T-helper 2 cell treated with Interferon-gamma antibody and Interleukin-4, amounts not matched to agents 100 ng/mL and 5 ng/mL, for 36 hours (primary cell): ENCODE measurements at regions not wholly inside any gene's neighbourhood (a gene's known extent, or its start where the extent isn't known, plus 50 kb on each side); places are given as distances from the start of the nearest gene placed in this dataset.
"Not testable (repeated sequence)": the region's sequence is repeated elsewhere in the genome, so short reads cannot be mapped to it uniquely, and the experiment has no call there.

ENCODE experiments used
- intact Hi-C: fragments of 100-400 bp; cut with micrococcal nuclease; formaldehyde crosslinking; loops from one replicate; pipeline ENCODE4 v1.15.1; 2023

DNA sequence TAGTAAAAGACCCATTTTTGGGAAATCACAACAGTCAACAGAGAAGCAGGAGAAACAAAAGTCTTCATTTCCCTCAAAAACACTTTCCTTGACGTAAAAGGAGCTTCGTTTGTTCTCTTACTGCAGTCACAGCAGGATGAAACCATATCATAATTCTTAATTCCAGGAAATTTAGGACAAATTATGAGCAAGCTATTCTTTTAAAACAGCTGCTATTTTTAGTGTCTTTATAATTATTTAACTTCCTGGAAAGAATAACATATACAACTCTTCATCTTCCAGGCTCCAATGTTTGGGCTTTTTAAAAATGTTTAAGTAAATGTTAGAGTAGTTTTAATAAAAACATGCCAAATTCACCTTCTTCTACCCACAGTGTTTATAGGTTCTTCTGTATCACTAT is 563.5 kb downstream of the LTN1 start:
- intact Hi-C loops = no loop called here

DNA sequence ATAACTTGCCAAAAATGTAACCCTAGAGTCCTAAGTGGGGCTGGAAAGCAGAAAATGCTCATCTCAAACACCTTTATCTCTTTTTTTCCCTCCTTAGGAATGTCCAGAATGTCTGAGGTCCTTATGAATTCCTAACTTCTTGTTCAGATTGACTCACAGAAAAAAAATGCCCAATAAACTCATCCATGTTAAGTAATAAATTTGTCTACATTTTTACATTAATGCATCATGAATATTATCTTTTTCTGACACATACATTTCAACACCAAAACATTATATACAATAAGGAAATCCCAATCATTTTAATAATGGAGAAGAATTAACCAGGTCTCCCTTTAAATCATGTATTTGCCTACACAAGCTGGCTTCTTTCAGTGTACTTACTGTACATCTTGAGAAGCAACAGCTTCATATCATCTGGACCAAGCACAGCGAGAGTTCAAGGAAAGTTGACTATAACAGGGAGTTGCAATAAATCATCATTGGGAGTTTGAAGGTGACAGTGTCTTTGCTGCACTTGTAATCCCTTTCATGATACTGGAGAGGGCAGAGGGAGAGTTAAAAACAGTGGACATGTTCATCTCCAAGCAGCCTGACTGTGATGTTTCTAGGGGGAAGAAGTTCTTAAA is 565.2 kb downstream of the LTN1 start:
- intact Hi-C loops = no loop called here

DNA sequence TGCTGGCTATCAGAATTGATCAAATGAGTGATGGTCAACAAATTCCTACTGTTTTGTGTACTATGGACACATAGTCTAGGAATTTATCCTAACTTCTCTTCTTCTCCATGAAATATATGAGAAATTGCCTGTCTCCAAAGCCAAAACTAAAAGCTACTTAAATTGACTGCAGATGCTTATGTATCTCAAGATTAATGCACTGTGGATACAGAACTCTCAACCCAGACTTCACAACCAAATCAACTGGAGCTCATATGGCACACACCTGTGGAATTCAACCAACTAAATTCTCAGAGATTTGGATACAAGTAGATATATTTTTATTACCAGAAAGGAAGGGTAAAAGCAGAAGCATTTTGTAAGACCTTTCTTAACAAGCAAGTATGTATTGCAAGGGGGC is 566.1 kb downstream of the LTN1 start:
- intact Hi-C loops = no loop called here

DNA sequence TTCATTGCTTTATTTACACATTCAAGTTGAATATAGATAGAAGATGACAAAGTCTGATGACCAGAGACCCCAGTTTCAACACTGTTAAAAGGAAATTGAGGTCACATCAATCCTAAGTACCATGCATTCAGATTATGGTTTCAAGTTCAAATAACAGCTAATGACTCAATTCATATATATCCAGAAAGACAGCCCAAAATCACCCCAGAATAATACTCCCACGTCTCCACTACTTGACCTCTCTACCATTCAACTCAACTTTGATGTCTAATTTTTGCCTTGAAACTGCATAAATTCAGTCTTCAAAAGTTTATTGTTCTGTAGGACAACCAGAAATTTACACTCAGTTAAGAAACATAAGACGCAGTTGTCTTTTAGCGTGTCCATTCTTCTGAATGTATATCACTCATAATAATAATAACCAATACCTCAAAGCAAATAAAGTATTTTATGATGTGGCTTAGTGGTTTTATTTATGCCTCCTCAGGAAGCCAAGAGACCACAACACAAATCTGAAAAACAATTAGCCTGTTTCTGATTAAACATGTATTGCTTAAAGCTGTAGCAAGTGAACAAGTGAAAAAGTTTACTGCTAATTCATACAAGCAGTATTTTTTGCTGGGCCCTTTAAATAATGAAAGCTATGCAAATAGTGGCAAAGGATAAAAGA is 569.0 kb downstream of the LTN1 start:
- intact Hi-C loops = no loop called here

DNA sequence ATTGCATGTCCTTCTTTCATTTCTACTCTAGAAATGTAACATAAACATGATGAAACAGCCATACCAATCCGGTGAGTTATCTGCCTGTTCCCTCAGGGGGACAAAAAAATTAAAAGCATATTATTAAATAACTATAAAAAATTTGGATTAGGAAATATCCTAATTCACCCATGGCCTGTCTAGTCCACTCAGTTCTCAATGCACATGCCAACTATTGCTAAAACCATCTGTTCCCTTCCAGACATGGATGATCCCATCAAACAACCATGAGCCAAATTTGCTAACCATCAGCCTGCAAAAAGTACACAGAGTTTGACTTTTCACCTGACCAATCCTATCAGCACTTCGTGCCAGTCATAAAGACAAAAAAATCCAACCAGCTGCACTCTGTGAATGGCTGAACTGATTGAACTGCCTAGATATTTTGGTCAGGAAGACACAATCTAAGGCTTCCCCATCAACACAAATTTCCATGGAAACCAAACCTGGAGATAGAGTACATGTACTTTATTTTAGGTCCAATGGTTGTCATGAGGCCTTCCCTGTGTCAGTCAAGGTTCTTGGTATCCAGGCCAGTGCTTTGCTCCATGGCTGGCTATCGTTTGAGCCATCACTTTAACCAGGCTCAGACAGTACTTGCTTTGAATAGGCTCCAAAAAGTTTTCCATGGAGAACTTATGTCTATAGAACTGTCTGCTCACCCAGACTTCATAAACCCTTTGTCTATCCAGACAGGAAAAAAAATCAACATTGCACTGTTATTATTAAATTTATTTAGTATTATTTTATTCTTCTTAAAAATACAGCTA is 570.8 kb downstream of the LTN1 start:
- intact Hi-C loops = no loop called here

DNA sequence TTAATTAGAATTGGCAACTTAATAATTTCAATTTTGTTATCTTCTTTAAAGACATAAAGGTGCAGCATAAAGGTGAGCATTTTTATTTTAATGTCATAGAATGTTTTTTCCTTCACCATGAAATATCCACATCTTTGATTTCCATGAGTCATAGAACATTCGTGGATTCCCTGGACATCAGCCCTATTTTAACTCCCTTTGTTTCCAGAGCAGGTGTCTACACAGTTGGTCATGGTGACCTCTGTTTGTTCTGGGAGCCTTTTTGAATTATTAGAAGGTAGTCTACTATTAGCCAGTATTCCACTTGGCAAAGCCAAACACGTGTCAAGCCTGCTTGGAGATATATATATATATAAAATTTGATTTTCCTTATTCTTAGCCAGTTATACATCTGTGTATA is 572.9 kb downstream of the LTN1 start:
- intact Hi-C loops = no loop called here

DNA sequence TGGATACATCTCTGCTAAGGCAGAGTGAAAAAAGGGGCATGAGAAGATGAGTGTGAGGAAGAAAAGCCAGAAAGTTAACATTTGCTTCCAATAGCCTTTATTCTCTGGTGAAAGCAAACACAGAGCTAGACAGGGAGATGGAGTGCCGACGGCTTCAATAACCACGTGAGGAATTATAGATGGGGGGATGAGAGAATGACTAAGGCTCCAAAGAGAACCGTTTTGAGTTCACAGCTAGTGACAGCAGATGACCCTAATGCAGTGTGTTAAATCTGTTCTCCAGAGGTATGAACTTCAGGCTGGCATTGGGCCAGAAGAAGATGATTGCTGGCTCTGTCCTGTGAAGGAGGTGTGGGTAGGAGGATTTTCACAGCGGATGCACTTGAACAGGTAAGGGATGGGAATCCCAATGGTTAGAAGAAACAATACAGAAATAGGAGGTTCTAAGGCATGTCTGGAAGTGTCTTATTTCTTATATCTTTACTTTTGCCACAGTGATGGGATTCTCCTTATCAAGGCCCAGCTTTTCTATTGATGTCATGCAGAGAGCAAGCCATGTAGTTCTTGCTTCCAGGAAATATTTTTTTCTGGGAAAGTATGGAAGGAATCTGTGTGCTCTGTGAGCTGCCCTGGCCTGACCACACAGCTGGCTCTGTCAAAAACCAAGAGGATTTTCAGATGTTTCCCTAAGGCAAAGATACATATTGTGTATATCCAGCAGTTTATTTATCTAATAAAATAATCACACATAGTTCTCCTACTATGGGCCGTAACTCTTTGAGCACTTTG is 573.8 kb downstream of the LTN1 start:
- intact Hi-C loops = no loop called here

DNA sequence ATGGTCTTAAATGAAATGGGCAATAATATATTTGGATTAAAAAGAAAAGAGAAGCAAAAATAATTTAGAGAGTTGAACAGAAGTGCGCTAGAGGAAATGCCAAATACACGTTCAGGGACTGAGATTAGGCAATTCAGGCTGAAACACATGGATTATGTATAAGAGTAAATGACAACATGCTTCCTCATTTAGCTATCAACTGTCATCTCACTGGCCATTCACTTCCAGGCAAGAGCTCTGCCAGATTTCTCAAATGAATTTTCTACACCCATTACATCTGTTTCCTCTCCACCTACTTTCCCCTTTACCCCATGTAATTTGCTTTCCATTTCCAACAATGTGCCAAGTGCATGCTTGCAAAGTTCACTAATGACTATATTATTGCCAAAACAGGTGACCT is 582.4 kb downstream of the LTN1 start:
- intact Hi-C loops = no loop called here

DNA sequence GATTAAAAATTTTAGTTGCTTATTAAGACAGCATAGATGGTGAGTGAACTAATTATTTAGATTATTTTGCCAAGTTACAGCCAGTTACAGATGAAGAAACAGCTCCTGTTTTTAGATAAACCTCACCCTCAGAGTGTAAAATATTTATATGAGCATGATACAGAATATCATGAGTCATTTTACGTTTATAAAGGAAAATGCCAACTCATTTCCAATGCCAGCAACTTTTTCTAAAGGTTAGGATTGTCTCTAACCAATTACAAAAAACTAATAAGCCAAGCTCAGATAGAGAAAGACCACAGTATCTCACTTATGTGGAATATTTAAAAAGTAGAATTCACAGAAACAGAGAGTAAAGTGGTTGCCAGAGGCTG is 590.1 kb downstream of the LTN1 start:
- intact Hi-C loops = no loop called here

DNA sequence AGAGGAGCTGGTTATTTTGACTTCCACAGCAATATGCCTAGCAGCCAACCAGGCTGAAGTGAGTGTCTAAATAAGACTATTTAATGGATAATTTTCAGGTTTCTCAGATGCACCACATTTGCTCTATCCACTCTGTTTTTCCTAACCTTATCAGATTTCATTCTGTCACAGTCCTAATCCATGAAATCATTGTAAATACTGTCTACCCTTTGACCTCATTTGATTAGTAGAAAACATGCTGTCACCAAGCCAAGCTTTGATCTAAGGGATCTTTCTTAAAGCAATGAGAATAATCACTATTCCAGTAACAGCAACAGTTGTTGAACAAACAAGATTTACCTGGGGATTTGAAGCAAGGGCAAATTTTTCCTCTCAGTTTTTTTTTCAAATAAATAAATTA is 595.6 kb downstream of the LTN1 start:
- intact Hi-C loops = no loop called here

DNA sequence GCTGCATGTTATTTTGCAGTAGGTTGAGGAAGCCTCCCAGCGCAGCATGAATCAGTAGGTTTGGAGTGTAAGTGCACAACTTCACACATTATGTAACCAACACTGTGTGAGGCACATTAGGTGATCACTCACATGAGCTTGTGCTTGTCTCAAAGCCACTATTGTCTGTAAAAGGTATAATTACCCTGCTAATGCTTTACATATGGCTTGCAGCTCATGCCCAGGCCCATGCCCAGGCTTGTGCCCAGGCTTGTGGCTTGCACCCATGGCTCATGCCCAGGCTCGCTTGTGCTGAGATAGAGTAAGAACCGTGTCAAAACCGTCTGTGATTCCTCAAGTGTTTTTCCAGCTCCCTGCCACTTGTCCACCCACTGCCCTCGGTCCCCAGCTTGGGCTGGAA is 596.3 kb downstream of the LTN1 start:
- intact Hi-C loops = no loop called here

DNA sequence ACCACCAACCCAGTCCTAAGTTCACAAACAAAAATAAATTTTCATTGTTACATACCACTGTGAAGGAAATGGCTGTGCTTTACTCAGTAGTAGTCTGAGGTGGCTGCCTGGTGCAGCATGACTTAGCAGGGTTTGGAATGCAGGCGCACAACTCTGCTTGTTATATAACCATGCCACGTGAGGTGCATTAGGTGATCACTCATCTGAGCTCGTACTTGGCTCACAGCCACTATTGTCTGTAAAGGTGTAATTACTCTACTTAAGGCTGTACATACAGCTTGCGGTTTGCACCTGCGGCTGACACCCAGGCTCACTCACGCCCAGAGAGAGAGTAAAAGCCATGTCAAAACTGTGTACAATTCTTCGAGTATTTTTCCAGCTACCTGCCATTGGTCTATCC is 599.4 kb downstream of the LTN1 start:
- intact Hi-C loops = no loop called here

DNA sequence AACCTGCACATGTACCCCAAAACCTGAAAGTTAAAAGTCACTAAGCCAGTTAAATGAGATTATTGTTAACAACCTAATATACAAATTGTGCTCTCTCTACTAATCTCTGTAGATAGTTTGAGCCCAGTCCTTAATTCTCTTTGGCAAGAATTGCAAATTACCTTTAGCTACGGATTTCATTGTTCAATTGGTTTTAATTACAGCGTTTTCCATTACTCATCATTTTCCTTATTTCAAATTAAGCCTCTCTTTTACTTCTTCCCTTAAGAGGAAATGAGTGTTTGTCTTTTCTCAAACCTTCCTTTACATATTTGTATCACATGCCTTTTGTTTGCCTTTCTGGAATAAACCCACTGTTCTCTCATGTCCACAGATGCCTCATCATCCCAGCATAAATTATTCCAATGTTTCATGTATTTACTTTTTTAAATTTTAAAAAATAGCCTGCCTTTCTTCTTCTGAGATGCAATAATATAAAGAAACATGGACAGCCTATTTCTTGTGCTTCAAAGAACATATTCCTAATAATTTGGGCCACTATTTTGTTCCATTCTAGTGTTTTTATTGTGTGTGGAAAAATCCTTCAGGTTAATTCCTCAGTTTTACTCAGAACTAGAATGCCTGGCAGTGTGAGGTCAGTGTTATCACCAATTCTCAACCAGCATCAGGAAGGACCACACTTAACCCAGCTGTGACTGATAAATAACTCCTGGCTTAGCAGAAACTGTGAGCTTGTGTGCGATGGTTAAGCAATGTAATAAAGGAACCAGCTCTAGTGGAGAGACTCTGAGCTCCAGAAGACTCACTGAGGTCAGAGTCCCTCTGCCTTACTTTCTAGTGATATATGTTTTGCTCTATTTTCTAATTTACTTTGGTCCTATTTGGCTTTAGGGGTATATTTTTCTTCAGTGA is 600.5 kb downstream of the LTN1 start:
- intact Hi-C loops = no loop called here

DNA sequence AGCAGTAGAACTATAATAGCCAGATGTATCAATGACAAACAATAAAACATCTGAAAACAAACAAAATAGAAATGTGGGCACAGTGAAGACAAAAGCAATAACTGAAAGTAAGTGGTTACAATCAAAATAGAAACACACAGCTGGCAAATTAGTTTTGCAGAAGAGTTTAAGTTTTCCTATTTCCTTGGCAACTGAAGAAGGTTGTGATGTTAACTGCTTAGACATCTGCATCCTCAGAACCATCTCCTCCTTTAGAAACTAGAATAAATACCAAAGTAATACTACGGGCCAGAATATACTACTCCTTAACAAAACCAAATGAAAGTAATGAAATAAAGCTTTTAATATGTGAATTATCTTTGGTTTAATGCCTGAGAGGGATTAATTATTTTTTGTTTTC is 605.5 kb downstream of the LTN1 start:
- intact Hi-C loops = no loop called here

DNA sequence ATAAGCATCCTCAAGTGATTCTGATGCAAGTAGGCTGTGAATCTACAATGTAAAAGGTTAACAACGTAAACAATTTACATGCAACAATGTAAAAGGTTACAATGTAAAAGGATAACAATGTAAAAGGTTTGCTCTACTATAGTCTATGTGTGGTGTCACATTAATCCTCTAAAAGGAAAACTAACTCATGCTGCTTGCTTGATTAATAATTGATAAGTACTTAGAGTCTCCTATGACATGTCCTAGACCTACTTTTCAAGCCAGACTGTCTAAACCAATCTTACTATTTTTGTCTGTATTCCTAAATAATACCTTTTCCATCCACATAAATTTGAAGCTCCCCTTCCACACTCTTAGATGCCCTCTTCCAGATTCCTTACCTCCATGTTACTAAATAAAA is 606.8 kb downstream of the LTN1 start:
- intact Hi-C loops = no loop called here

DNA sequence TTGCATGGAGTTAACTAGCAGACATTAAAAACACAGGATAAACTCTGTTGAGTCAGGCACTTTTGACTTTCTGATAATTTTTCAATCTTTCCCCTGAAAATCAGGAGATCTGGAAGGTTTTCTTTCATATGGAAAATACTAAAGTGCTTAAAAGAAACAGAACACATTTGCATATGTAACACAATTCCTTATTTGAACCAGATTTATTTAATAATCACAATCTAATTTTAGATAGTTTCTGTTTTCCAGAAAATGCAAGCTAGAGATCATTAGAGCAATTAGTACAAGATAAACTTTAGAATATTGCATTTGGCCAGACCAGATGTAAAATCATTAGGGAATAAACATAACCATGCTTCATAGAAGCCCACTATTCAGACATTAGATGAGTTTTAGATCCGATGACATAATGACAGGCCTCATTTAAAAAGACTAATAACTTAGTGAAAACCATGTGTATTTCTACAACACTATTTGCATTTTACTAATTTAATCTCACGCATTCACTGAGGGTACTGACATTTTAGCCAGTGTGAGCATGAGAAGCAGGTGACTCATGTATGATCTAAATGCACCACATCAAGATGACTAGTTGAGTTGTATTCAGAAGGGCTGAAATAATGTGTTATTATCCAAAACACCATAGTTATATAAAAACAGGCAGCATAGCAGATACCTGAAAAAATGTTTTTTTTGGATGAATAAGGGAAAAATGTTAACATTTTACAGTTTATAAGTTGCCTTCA is 611.5 kb downstream of the LTN1 start:
- intact Hi-C loops = not testable (repeated sequence)

DNA sequence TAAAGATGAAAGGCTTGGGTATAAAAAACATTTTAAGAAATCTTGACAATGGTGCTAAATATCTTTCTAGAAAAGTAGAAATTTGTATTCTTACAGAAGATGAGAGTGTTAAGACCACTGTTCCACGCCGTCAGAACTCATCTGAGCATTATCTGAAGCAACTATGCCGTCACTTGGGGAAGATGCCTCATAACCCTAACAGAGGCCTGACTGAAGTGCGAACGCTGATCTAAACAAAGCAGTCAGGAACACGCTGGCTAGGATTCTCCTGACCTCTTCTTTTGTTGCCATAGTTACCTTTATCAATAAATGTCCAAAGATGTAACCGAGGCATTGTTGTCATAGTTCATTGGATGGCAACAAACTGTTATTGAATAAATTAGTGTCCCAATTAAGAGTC is 612.4 kb downstream of the LTN1 start:
- intact Hi-C loops = no loop called here

DNA sequence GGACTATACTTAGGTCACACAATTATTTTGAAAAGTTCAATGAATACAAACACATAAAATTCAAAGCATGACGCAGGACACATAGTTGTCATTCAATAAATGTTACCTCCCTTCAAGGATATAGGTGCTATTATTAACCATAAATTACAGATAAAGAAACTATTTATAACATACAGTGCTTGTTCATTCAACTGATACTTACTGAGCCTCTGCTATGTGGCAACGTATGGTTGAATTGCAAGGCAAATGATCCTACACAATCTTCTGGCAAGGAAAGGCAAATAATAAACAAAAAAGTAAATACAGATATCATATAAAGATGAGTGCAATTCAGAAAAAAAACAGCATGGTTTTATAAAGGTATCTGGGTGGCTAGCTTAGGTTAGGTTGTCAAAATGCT is 614.7 kb downstream of the LTN1 start:
- intact Hi-C loops = no loop called here

DNA sequence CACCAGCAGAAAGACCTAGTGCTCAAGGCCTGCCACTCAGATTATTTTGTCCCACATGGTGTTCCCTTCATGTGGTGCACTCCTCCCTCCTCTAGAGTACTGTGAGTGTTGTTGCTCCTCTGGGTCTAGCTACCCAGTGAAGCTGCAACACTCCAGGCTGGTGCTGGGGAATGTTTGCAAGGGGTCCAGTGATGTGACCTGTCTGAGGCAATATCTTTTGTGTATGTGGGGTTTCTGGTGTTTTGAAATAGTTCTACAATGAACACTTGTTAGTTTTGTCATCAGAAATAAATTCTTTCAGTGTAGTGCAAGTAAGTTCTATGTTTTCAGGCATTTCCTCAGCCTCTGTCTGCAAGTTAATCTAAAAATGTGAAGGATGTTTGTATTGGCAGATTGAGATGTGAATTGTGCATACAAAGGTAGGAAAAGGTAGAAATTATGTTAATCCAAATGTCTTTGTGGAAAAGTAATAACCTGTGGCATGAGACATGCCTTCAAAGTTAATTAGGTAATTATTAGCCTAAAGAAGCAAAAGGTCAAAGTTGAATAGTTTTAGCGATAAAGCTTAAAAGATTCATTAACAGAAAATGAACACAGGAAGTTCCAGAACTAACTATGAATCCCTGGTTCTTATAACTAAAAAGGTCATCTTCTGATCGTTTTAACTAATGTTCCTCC is 616.8 kb downstream of the LTN1 start:
- intact Hi-C loops = no loop called here

DNA sequence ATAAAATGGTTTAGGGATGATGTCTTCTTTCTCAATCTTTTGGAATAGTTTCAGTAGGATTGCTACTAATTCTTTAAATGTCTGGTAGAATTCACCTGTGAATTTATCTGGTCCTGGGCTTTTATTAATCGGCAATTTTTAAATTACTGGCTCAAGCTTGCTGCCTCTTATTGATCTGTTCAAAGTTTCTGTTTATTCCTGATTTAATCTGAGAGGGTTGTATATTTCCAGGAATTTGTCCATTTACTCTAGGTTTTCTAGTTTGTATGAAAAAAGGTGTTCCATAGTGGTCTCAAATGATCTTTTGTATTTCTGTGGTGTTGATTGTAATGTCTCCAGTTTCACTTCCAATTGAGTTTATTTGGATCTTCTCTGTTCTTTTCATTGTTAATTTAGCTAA is 617.8 kb downstream of the LTN1 start:
- intact Hi-C loops = no loop called here
